Stimulated activated CD8-positive, alpha-beta memory T cell treated with anti-CD3 and anti-CD28 coated beads, Interleukin-4, amount 100 ng/mL, for 1 hour (primary cell): ENCODE measurements at regions not wholly inside any gene's neighbourhood (a gene's known extent, or its start where the extent isn't known, plus 50 kb on each side); places are given as distances from the start of the nearest gene placed in this dataset.
A peak's percentile ranks its signal among the peaks of the same experiment; 100 is the strongest.
"Not testable (repeated sequence)": the region's sequence is repeated elsewhere in the genome, so short reads cannot be mapped to it uniquely, and the experiment has no call there.

Experiments
- DNase-seq, 2 donors: peaks; one replicate each; pipeline ENCODE4 v3.0.0-alpha.2; 2020; ENCODE audit warnings: low read depth in 2 of 2, low spot score in 1 of 2

DNA sequence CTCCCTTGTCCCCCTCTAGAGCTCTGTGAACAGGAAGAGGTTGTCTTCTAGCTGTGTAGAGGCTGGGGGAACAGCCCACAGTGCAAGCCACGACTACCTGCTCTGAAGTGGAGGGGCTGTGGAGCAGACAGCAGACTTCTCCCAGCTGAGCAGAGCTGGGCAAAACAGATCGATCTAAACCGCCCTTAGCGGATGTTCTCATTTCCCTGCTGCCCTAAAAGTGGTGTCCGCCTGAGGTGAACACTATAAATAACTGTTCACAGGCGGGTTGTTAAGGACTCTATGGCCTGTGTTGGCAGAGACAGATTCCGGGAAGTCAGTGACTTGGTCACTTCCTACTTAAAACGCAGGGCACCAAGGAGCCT, 203.2 kb downstream of the RHOU start:
- DNase-seq, result peak in 1 of 2 donors; percentile 6

DNA sequence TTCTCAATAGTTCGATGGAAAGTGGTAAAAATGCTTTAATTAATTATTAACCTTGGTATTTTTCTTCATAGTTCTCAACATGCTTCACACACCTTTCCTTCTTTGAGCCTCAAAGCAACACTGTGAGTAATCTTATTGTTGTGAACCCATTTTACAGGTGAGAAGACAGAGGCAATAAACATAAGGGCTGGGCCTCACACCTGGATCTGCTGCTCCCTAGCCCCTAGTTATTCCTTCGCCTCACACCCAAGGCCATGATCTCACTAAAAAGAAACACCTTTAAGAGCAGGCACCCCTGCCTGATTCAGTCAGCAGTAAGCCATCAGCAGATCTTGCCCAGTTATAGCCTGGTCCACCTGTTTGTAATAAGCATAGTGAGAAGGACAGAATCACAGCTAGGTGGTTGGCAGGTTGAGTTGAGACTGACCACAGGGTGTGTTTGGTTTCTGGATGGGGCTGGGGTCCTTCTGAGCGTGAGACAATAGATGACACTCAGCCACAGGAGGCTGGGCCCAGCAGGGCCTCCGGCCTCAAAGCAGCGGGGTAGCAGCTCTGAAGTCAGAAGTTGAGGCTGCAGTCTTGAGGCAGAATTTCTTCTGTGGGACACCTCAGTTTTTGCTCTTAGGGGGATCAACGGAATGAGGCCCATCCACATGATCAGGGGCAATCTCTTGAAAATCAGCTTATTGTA, 203.9 kb downstream of the RHOU start:
- no peak for DNase-seq

DNA sequence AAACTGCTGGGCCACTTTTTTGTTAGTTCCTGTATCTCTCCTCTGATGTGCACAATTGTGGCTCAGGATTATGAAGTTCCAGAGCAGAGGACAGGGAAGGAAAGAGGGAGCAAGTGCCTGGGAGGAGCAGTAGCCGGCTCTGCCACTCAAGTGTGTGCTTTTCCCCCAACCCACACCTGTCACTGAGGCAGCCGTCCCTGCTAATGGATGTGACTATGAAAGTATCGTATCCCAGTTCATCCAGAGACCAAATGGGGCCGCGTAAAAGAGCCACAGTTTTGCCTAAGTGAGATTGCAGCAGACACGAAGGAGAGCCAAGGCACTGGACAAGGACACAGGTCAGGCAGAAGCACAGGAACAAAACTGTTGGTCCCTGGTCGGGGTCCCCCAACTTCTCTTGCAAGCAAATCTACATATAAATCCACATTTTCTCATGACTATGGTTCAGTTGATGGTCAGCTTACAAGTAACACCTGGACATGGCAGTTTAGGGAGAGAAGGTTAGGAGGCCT, 204.7 kb downstream of the RHOU start:
- DNase-seq, result no peak

DNA sequence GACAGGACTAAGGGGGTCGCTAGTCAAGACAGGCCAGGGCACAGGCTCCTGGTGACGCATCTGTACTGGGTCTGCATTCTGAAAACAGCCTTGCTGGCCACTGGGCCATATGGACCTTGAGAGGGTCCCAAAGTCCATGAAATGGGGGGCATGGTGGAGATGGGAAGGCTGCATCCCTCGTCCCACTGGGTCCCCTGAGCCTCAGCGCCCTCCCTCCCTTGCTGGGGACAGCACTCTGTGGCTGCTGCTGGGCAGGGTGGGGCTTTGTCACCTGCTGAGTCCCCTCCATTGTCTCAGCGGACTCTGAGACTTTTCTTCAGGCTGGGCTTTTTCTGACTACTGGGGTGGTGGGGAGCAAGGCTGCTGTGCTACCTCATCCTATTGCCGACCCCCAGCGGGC, 205.2 kb downstream of the RHOU start:
- DNase-seq, result no peak

DNA sequence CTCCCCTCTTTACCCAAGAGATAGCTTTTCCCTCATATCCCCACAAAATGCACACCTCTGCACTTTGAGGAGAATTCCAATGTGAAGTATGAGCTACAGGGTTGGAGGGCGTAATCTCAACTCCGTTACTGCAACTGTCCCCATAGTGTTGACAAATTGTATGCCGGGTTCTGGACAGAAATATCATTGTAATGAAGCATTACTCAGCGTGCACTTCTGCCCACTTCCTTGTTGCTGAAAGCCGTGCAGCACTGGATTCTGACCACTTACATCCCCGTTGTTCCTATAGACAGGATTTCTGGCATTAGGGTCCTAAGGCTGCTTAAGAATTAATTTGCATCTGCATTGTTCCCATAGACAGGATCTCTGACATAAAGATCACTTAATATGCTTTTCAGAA, 205.6 kb downstream of the RHOU start:
- DNase-seq, result no peak

DNA sequence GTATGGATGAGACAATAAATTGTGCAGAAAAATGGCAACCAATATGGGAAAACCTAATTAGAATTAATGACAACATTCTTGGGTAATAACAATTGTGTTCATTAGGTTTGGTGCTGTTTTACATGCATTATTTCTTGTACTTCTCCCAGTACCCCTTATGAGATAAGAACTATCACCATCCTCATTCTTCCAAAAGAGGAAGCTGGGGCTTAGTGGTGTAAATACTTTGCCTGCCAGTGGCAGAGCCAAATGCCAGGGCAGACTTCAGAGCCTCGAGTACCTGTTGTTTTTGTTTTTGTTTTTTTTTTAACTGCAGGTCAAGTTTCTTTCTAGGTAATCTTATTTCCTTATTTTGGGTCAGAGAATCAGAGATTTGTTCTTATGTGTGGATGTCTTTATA, 206.4 kb downstream of the RHOU start:
- DNase-seq, result no peak

DNA sequence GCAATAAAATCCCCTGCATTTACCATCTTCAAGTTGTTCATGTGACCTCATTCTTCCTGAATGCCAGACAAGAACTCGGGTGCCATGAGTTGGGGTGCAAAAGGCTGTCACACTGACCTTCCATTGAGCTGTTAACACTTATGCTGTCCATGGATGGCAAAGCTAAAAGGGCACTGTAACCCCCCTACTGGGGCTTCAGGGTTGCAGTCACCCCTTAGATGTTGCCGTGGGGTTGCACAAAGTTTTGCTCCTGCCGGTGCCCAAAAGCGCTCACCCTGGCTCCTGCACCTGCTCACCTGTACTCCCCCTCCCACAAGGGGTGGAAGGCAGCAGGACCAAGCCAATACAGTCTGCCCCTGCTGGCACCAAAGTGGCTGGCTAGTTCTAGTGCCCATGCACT, 208.2 kb downstream of the RHOU start:
- no peak for DNase-seq

DNA sequence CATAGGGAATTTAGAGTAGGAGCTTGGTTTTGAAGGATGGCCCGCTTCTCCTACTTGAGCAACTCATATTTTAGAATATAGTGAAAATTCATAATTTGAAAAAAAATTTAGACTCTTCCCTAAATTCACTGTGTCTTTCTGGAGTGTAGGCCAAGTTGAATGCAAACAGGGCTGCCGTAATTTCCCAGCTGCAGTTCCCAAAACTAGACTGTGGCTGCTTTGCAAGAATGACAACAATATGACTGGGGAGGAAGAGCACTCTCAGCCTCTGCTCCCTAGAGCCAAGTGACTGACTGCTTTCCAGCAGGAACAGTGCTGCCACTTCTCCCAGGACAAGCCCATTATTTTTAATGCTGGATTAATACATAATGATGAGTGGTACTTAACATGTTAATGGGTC, 209.0 kb downstream of the RHOU start:
- no peak for DNase-seq

DNA sequence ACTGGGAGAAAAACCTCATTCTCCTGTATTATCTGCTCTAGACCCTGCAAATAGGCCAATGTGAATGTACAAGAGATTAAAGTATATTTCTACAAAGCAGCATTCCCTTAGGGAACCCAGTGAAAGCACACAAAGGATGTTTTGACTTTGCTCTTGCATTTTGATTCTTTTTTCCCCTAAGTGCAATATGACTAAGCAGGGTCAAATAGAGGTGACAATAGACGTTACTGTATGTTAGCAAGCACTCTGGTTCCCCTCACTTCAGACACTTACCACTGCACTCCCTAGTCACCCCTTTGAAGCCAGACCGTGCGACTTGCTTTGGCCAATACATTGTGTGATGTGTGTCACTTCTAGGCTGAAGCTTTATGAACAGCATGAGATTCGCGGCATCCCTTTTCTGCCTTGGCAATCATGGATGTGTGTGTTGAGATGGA, 209.7 kb downstream of the RHOU start:
- no peak for DNase-seq

DNA sequence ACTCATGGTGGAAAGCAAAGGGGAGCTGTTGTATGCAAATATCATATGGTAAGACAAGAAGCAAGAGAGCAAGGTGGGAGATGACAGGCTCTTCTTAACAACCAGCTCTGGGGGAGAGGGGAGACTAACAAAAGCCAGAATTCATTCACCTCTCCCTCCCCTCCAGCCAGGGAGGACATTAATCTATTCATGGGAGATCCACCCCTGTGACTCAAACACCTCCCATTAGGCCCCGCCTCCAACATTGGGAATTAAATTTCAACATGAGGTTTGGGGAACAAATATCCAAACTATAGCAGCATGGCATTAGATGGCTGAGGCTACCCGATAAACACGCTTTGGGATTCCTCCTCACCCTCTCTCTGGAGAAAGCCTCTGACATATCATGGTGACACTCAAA, 210.6 kb downstream of the RHOU start:
- no peak for DNase-seq

DNA sequence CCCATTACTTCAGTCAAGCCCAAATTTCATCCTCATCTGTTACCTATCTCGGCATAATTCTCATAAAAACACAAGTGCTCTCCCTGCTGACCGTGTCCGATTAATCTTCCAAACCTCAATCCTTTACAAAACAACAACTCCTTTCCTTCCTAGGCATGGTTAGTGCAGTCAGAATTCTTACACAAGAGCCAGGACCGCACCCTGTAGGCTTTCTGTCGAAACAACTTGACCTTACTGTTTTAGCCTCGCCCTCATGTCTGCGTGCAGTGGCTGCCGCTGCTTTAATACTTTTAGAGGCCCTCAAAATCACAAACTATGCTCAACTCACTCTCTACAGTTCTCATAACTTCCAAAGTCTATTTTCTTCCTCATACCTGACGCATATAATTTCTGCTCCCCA, 214.3 kb downstream of the RHOU start:
- DNase-seq, result not testable (repeated sequence)

DNA sequence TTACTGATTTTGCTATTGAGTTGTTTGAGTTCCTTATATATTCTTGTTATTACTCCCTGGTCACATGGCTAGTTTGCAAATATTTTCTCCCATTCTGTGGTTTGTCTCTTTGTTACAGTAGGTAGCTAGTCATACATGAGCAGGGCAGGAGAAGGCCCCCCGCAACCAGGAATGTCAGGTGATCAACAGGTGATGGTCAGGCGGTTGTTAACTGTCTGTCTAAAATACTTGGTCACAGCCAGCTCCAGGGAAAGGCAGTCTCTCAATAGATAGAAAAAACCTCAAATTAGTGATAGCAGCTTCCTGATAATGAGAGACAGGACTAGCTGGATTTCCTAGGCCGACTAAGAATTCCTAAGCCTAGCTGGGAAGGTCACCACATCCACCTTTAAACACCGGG, 217.9 kb downstream of the RHOU start:
- no peak for DNase-seq

DNA sequence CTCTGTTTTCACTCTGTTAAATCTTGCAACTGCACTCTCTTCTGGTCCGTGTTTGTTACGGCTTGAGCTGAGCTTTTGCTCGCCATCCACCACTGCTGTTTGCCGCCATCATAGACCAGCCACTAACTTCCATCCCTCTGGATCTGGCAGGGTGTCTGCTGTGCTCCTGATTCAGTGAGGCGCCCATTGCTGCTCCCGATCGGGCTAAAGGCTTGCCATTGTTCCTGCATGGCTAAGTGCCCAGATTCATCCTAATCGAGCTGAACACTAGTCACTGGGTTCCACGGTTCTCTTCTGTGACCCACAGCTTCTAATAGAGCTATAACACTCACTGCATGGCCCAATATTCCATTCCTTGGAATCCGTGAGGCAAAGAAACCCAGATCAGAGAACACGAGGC, 218.5 kb downstream of the RHOU start:
- DNase-seq, result not testable (repeated sequence)

DNA sequence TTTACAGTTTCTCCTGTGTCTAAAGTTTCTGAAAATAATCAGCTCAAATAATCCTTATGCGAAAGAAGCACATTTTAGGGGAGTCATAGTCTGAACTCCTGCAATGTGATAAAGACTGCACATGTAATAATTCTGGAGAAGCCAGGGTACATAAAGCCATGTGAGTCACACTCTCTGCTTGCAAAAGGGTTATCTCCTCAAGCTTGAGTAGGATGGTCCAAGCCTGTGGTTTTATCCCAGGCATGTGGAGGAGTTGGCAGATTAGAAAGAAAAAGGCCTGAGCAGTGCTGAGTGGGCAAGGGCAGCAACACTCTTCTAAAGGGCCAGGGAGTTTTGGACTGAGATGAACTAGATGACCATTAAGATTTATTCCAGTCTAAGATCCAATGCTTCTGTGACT, 220.4 kb downstream of the RHOU start:
- no peak for DNase-seq

DNA sequence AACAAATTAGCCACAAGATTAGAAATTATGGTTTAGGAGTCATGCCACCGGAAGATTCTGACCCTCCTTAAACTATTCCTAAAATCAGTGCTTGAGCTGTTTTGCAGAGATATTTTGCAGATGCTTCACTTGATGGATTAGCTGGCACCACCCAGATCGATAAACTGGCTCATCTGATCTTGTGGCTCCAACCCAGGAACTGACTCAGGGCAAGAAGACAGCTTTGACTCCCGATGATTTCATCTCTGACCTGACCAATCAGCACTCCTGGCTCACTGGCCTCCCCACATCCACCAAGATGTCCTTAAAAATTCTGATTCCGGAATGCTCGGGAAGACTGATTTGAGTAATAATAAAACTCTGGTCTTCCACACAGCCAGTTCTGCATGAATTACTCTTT, 221.6 kb downstream of the RHOU start:
- DNase-seq, result no peak

DNA sequence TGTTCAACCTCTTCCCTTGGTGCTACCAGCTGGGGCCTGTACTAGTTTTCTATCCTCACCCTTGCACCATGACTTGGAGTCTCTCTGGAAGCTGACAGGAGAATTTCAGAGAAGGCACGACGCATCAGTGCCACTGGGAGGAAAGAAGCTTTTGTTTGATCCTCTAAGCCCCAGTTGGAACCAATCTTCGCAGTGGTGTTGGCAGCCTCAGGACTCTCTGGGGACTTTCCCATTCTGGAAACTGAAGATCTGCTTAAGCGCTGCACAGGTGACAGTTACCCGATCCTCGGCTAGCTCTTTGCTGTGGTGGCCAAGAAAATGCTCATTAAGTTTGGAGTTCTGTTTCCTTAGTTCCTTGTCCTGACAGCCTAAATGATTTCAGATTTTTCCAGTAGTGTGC, 222.3 kb downstream of the RHOU start:
- DNase-seq, result no peak

DNA sequence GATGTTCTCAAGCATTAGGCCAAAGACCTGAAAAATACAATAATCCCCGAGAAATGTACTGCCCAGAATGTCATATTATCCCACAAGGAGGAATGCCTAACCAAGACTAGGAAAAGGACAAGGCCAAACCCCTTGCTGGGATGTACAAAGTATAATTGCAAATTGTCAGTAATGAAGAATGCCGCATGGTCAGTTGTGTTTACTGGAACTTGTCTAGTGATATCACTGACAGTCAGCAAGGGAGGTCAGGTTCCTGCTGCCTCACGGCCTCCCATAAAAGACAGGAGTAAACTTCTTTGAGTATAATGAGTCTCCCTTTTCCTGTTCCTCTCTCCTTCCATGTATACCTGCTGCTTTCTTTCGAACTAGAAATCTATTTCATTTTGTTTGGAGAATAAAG, 222.8 kb downstream of the RHOU start:
- no peak for DNase-seq

DNA sequence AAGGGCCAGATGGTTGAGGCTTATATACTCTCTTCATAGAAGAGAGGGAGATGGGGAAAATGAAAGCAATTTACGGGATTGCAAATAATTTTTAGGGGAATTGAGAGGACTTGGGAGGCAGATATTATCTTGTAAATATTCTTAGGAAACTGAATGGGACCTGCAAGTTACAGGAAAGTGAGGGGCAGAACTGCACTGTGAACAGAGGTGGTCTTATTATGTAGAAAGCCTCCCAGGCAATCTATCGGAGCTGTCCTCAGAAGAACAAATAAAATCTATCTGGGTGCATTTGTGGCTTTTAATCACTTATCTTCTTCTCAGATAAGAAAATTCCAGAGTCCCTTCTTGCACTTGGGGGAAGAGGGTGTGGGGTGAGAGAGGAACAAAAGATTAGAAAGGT, 223.5 kb downstream of the RHOU start:
- no peak for DNase-seq

DNA sequence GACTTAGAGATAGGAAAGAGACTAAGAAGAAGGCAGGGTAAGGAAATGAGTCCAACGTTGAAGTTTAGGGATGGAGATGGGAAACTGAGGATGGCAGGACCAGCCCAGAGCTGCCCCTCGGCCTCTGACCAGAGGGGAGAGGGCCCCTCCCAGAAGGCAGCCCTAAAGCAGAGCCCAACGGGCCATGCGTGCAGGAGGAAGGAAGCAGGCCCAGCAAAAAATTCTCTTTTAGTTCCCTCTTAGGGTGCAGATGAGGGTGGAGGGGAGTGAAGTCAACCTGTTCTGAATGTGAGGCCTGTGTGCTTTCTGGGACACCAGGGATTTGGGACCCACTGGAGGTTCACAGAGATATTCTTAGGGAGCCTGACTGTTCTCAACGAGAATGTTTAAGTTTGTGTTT, 225.4 kb downstream of the RHOU start:
- no peak for DNase-seq

DNA sequence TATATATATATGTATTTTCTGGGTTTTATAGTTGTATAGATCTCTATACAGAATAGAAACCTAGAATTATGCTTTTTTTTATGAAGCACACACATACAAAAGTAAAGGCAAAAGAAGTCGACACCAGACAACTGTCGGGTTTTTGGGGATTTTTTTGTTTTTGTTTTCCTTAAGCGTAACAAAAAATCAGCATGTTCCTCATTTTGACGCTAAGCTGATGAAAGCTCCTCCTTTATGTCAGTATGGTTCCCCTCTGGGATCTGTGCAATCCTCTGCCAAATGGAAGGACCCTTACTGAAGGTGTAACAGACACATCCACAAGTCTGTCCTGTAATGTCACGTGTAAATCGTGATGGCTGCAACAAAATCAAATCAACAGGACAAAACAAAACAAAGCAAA, 226.2 kb downstream of the RHOU start:
- DNase-seq, result no peak

DNA sequence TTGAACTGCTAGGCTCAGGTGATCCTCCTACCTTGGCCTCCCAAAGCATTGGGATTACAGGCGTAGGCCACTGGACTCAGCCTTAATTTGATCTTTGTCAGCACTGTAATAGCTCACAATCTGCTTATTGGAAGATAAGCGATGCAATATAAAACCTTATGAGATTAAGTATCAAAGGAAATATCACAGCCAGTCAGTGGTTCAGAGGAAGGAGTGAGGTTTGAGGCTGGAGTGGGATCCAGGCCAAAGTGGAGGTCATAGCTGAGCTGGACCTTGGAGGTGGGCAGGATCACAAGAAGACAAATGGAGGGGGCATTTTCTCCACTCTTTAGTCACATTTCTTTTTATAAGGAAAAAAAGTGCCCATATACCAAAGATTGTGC, 228.5 kb downstream of the RHOU start:
- DNase-seq, result no peak

DNA sequence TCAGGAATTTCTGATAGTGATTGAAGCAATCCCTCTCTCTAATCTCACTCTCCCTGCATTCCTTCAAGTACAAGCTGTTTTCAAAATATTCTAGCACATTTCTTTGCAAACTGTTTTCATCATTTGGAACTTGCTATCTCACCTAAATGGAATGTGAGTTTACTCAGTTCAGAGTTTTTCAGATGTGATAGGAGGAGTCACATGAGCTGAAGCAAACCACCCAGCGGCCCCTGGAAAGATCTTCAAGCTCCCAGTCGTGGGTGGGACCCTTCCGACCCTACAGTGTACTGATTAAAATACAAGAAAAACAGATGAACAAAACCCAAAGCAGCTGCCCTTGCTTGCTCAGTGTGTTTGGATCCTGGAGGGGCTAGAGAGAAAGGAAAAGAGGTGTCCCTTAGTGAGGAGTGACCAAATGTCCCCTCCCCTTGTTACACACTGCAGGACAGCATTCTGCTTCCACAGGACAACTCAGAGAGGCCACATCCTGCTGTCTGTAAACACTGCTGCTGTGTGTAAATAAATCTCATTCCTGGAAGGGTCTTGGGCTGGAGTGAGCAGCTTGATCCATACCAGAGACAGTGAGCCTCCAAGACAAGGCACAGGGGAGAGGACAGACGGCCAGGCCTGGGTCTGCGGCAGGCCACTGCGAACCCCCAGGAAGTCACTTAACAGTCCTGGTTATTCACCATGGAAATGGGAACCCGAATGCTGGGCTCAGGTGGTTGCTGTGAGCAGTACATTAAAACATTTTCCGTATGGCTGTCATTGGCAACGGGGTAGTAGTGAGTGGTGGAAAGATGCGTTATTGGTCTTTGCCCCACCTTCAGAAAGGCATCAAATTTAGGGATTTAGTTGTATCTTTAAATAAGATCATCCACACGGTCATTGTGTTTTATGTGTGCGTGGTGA, 229.2 kb downstream of the RHOU start:
- DNase-seq, result no peak
